BJ (cell line): ENCODE measurements at regions not wholly inside any gene's neighbourhood (a gene's known extent, or its start where the extent isn't known, plus 50 kb on each side); places are given as distances from the start of the nearest gene placed in this dataset.

Experiments used
- CTCF ChIA-PET: fragments of 350-600 bp; formaldehyde crosslinking; extraction: SDS; loops from one replicate; lab custom pipeline; 2021; ENCODE audit warnings: antibody characterized with exemption, inconsistent platforms; lab: Yijun Ruan, JAX
- POLR2A ChIA-PET: fragments of 300-600 bp; sonication (Branson Sonifier 250); formaldehyde crosslinking; extraction: SDS; loops from one replicate; lab custom pipeline; 2021; ENCODE audit warnings: antibody characterized with exemption; lab: Charles Lee
- DNase-seq: peaks from one replicate; pipeline ENCODE4 v3.0.0-alpha.2; 2011; ENCODE audit warnings: low read depth
- H3K27me3 ChIP-seq: 2 replicates; pipeline ENCODE4 v1.6.0; 2011; ENCODE audit warnings: low read length; ENCODE audit not compliant: control insufficient read depth, insufficient read depth
- H3K36me3 ChIP-seq: 2 replicates; pipeline ENCODE4 v1.5.1; 2011; ENCODE audit warnings: low read length; ENCODE audit not compliant: control insufficient read depth, insufficient read depth
- H3K4me3 ChIP-seq: 2 replicates; pipeline ENCODE4 v1.5.1; 2011; ENCODE audit warnings: low read depth, mild to moderate bottlenecking, control low read depth, low read length
- CTCF ChIP-seq: IDR thresholded peaks from 2 replicates; pipeline ENCODE4 v1.5.1; 2011; ENCODE audit warnings: low read depth, mild to moderate bottlenecking, control low read depth, inconsistent platforms, low read length, moderate library complexity; ENCODE audit not compliant: insufficient read depth

- Histone ChIP-seq H3K27me3 (no peaks in the 10 kb centered on the region), H3K4me3 (no peak overlapping the region), H3K36me3 (no peaks in the 10 kb centered on the region)
- DNase-seq, result no peak
- ChIA-PET CTCF (interaction anchor here (1.2 kb wide), 1 partner anchor 16 kb away, joined by 3 read pairs; no protein-coding TSS in a partner anchor), POLR2A (no interaction called here)
- no peak for TF ChIP-seq CTCF
These were observed 343.4 kb upstream of the SPRED2 start for GRCh38 chr2:65775839-65776238.

- Histone ChIP-seq H3K4me3 (no peak overlapping the region), H3K36me3 (no peaks in the 10 kb centered on the region), H3K27me3 (no peaks in the 10 kb centered on the region)
- ChIA-PET CTCF (no interaction called here), POLR2A (no interaction called here)
- no peak for DNase-seq
- TF ChIP-seq CTCF, result no peak
These were observed 335.5 kb upstream of the SPRED2 start for GRCh38 chr2:65767946-65768345.

GRCh38 chr2:65766768-65767267, 334.4 kb upstream of the SPRED2 start:
- ChIA-PET CTCF (no interaction called here), POLR2A (no interaction called here)
- no peaks in the 10 kb centered on the region for H3K36me3 ChIP-seq
- H3K27me3 ChIP-seq, result no peaks in the 10 kb centered on the region
- no peak for TF ChIP-seq CTCF
- no peak for DNase-seq
- H3K4me3 ChIP-seq, result no peak overlapping the region

- Histone ChIP-seq H3K36me3 (no peaks in the 10 kb centered on the region), H3K4me3 (no peak overlapping the region), H3K27me3 (no peaks in the 10 kb centered on the region)
- no peak for DNase-seq
- ChIA-PET CTCF (interaction anchor here (1.1 kb wide), 1 partner anchor 12 kb away, joined by 4 read pairs; no protein-coding TSS in a partner anchor), POLR2A (no interaction called here)
- no peak for TF ChIP-seq CTCF
These were observed 333.0 kb upstream of the SPRED2 start for GRCh38 chr2:65765376-65765775.

GRCh38 chr2:65762068-65762467, 329.7 kb upstream of the SPRED2 start:
- Histone ChIP-seq H3K27me3 (no peaks in the 10 kb centered on the region), H3K36me3 (no peaks in the 10 kb centered on the region), H3K4me3 (no peak overlapping the region)
- ChIA-PET POLR2A (no interaction called here), CTCF (no interaction called here)
- DNase-seq, result no peak
- TF ChIP-seq CTCF, result no peak
